Forelimb muscle (tissue), 1 donor: ENCODE measurements at regions not wholly inside any gene's neighbourhood (a gene's known extent, or its start where the extent isn't known, plus 50 kb on each side); places are given as distances from the start of the nearest gene placed in this dataset.

ENCODE experiments used
- DNase-seq: peaks from one replicate; pipeline ENCODE4 v3.0.0-alpha.2; 2013; ENCODE audit warnings: low read depth

GRCh38 chr9:75612754-75613153 lies 277.7 kb upstream of the PCSK5 start:
- no peak for DNase-seq

DNA sequence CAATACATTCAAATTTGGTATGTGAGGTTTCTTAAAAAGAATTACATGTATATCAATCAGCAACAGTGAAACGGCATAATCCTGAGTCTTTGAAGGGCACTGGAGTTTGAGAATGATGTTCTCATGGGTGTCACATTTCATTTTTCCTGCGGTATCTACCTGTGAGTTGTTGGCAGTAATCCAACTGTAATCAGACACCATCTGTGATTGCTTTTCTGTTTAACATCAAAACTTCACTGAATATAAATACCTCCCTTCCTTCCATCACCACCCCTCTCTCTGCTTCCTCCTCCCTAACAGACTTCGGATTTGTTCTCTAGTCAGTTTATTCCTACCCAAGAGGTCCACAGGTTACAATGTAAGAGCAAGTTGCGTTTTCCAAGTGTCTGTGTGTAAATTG lies 275.2 kb upstream of the PCSK5 start:
- no peak for DNase-seq

DNA sequence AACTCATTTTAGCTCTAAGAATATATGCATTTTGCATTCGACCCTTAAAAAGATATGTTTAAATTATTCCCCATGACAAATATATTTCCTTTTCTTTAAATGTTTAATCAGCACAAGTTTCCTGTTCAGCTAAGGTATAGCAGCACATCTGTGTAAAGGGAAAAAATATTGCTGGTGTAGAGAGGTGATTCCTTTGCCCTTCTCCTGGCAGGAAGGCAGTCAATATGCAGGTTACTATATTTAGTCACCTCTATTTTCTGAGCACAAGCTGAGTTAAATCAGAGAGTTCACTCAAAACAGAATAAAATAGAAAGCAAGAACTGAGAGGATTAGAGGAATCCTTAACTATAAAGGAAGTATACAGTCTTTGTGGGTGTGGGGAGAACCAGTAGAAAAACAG lies 274.4 kb upstream of the PCSK5 start:
- DNase-seq, result no peak

DNA sequence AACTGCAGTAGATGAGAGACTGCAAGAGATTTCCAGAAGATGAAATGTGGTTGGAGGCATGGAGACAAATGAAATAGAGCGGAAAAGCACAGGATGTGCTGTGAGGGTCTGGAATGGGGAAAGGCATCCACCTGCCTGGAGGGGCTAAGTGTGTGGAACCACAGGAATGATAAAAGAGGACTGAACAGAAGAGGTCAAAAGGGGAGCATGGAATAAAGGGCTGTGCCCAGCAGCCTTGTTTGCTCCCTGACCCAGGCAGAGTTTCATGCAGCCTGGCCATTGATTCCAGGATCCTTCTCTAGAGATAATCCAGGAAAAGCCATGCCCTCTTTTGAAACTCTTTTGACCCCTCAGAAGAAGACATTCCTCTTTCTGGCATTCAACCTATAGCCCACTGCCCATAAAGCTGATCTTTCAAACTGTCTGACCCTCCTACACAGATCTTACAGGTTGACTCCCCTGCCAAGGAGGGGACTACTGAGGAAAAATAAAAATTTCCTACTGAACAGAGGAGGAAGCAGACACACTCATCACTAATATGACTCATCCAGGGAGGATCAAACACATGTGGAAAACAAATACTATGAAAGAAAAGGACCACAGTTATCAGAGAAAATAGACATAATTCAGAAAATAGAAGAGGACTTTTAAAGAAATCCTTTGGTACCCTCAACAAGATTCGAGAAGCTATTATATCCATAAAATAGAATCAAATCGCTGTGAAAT lies 273.5 kb upstream of the PCSK5 start:
- no peak for DNase-seq

GRCh38 chr9:75623462-75623861 lies 267.0 kb upstream of the PCSK5 start:
- no peak for DNase-seq

GRCh38 chr9:75624998-75625397 lies 265.5 kb upstream of the PCSK5 start:
- DNase-seq, result no peak

DNA sequence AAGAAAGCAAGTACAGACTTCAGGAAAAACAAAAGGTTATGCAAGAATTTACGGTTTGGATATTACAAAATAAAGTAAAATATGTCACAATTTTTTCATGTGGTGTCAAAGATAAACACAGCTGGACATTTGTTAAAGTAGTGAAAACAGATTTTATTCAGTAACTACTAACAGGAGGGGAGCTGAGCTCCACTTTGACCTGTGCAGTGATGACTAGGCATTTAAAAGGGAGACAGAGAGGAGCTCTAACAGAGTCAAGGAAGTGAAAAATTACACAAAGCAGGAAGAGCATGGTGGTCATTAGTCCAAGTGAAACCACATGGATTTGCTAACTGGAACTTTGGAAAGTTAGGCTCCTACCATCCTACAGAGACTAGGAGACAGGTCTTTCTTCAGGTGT lies 263.6 kb upstream of the PCSK5 start:
- DNase-seq, result no peak

DNA sequence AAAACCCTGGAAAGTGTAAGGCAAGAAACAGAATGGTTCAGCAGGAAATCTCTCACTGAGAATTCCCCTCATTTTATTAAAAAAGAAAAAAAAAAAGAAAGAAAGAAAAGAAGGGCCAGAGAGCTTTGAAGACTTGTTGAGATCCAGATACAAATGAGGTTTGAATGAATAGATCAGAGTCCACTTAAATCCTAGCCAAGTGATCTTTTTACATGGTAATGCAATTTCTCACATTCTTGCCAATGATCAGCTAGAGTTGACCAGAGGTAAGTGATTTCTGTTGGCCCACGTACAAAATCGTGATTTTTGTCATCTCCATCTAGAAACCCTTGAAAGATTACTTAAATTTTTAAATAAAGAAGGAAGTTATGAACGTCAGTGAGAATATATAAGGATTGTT lies 261.5 kb upstream of the PCSK5 start:
- DNase-seq, result no peak

DNA sequence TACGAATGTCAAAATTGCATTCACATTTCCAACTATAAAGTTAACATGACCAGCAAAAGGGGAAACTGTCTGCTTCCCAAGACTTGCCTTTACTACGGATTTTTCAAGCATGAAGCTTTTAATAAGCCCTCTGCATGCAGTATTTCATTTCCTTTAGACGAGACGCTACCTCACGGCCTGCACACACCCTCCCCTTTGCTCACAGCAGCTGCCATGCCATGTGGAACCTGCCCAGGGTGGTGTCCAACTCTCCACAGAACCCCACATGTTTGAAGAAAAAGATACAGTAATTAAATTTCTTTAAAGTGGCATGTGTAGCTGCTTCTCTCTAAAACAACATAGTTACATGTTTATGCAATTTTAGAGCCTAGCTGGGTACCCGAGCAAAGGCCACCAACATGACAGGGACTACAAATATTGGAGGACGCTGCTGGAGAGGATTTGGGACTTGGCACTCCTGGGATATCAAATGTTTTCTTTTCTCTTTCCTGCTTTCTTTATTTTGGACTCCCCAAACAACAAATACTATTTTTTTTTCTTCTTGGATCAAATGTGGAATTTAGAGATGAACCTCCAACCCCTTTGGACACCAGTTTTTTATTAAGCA lies 256.9 kb upstream of the PCSK5 start:
- DNase-seq, result no peak

- no peak for DNase-seq
Measured at GRCh38 chr9:75636427-75637045, 253.9 kb upstream of the PCSK5 start.

DNA sequence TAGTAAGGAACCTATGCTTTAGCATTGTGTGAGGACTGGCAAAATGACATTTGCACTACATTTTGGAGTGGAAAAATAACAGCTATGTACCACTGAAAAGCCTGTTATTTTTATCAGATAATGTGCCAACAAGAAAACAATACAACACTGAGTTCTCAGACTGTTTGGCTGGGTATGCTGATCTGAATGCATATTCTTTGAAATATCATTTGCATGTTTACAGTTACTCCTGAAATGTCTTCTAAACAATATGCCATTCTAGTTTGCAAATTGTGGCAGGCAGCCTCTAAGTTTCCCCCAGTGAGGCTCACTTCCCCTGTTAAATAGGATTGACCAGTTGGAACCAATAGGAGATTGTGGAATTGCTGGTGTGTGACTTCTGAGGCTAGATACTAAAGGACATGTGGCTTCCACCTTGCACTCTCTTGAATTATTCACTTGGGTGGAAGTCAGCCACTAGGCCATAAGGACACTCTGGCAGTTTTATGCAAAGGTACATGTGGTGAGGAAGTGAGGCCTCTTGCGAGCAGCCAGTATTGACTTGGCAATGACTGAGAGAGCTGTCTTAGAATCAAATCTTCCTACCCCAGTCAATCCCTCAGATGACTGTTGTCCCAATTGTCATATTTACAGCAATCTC lies 250.4 kb upstream of the PCSK5 start:
- no peak for DNase-seq

DNA sequence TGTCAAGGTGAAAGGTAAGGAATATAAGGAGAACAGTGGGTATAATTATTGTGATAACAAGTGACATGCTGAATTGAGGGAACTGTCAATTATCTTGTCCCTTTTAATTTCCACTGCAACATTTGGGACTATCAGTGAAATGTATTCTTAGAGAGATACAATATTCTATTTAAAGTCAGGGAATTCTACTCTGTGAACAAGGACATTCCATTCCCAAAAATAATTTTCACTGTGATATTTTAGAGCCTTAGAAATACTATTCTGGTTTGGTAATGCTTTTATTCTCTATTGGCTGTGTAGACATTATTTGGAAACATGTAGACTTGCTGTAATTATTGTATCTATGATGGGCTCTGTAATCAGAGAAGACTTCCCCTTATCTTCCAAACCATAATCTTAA lies 248.0 kb upstream of the PCSK5 start:
- no peak for DNase-seq

DNA sequence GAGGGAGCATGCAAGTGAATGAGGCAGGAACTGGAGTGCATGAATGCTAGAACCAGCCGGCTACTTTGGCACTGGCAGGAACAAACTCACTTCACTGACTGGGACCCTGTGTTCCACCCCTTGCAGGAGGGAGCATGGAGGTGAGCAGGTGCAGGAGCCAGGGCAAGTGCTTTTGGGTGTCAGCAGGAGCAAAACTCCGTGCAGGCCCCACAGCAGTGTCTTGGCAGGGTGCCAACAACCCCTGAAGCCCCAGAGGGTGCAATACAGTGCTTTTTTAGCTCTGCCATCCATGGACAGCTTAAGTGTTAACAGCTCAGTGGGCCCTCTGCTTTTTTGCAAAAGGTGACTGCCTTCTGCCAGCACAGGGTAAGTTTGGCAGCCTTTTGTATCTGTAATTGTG lies 245.8 kb upstream of the PCSK5 start:
- no peak for DNase-seq

DNA sequence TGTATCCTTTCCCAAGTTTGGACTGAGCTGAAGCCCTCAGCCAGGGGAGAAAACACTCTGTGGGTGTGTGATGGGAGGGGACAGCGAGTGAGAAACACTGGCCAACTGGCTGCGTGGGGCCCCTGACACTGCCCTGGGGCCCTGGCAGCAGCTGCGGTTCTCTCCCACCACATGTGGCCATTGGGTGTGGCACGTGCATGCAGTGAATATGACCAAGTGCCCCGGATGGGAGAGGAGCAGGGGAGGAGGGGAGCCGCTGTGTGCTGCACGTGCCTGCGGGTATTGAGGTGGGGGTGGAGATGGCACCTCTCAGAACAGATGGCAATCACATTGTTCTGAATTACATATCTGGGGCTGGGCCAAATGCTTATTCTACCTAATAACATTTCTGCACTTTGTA lies 242.4 kb upstream of the PCSK5 start:
- no peak for DNase-seq

- DNase-seq, result no peak
Measured at GRCh38 chr9:75649060-75649459, 241.4 kb upstream of the PCSK5 start.

DNA sequence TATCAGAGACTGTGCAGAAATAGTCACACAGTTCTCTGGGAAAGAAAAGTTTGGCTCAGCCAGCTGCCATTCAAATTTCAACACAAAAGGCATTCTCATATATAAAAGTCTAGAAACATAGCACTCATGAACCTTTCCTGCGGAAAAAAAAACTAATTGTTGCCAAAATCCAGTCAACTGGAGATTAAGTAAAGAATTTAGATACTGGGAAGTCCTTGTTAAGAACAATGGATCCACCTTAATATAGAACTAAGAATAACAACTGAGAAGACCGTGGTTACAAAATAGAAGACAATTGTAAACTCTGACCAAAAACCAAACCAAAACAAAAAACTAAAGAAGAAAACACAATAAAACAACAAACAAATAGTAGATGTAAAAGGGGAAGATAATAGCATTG lies 238.8 kb upstream of the PCSK5 start:
- no peak for DNase-seq

- DNase-seq, result no peak
Measured at GRCh38 chr9:75653335-75653734, 237.1 kb upstream of the PCSK5 start.

DNA sequence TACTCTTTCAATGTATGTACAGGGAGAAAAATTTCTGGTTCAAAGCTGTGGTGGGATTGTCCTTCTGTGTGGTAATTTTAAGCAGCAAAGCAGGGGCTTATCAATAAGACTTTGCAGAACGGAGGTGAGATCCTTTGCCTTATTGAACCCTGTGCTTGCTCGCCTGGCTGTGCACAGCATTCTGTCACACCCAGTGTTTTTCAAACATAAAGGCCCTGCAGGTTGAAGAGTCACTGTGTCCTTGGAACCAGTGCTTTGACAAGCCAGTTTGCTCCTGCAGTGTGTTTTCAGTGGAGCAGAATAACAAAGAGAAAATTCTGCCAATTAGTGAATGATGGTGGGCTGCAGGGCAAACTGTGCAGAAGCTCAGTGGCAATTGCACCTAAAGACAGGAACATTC lies 236.7 kb upstream of the PCSK5 start:
- no peak for DNase-seq

- no peak for DNase-seq
Measured at GRCh38 chr9:75657015-75657414, 233.5 kb upstream of the PCSK5 start.

GRCh38 chr9:75658301-75658905 lies 232.1 kb upstream of the PCSK5 start:
- no peak for DNase-seq

GRCh38 chr9:75664597-75664996 lies 225.9 kb upstream of the PCSK5 start:
- DNase-seq, result no peak

- DNase-seq, result no peak
Measured at GRCh38 chr9:75666856-75667554, 223.5 kb upstream of the PCSK5 start.
